B cell (primary cell): ENCODE measurements at regions not wholly inside any gene's neighbourhood (a gene's known extent, or its start where the extent isn't known, plus 50 kb on each side); places are given as distances from the start of the nearest gene placed in this dataset.

Source experiments
- ATAC-seq: fragments of 200-7000 bp; cut with Tn5 transposase; one replicate; pipeline ENCODE4 v1.10.0; 2021; ENCODE audit warnings: low read depth, mild to moderate bottlenecking, moderate number of reproducible peaks, moderate library complexity
- CTCF ChIA-PET: fragments of 350-600 bp; sonication (Branson Sonifier 250); formaldehyde crosslinking; loops from one replicate; lab custom pipeline; 2021; ENCODE audit warnings: antibody characterized with exemption, inconsistent platforms; lab: Charles Lee
- POLR2A ChIA-PET: fragments of 350-600 bp; sonication (Branson Sonifier 250); formaldehyde crosslinking; loops from one replicate; lab custom pipeline; 2021; ENCODE audit warnings: antibody characterized with exemption; lab: Charles Lee
- DNase-seq: peaks from one replicate; pipeline ENCODE4 v3.0.0; 2013
- H2AFZ ChIP-seq: 2 replicates; pipeline ENCODE4 v1.6.1; 2012; ENCODE audit warnings: mild to moderate bottlenecking, low read depth, low read length; ENCODE audit not compliant: insufficient read depth, poor library complexity, severe bottlenecking
- H3K27ac ChIP-seq, 2 donors: 1 replicate in 1 of 2; 2 replicates in 1 of 2; pipeline ENCODE4 v1.5.1; 2012 to 2013; ENCODE audit warnings: low read length in 2 of 2, mild to moderate bottlenecking in 2 of 2, moderate library complexity in 1 of 2
- H3K27me3 ChIP-seq, 4 experiments: fragments of 200-600 bp in 1 of 4; sonication (generic) in 1 of 4; replicated peaks in 1 of 4; 1 replicate in 2 of 4; 2 replicates in 2 of 4; pipeline versions ENCODE4 v1.6.1 to v1.7.0; 2013 to 2016; ENCODE audit warnings: low read length in 3 of 4, mild to moderate bottlenecking in 2 of 4, mixed read lengths in 1 of 4, moderate library complexity in 1 of 4; ENCODE audit not compliant: insufficient read depth in 4 of 4, control insufficient read depth in 3 of 4; ENCODE audit errors: control extremely low read depth in 1 of 4
- H3K36me3 ChIP-seq, 2 experiments: replicated peaks in 1 of 2; 1 replicate in 1 of 2; 2 replicates in 1 of 2; pipeline versions ENCODE4 v1.6.1 to v1.7.1; 2013; ENCODE audit warnings: low read length in 1 of 2; ENCODE audit not compliant: insufficient read depth in 2 of 2, control insufficient read depth in 1 of 2; ENCODE audit errors: control extremely low read depth in 1 of 2, extremely low read depth in 1 of 2
- H3K4me1 ChIP-seq, 2 donors: fragments of 200-600 bp in 1 of 2; sonication (generic) in 1 of 2; 1 replicate in 1 of 2; 2 replicates in 1 of 2; pipeline versions ENCODE4 v1.5.1 to v1.6.1; 2013 to 2017; ENCODE audit warnings: low read length in 2 of 2; ENCODE audit not compliant: control insufficient read depth in 2 of 2, insufficient read depth in 2 of 2
- H3K4me2 ChIP-seq: replicated peaks from 2 replicates; pipeline ENCODE3; 2012; ENCODE audit warnings: mild to moderate bottlenecking, low read depth, low read length; ENCODE audit not compliant: poor library complexity, severe bottlenecking
- H3K4me3 ChIP-seq, 5 experiments: fragments of 200-600 bp in 1 of 5; sonication (generic) in 1 of 5; 1 replicate in 3 of 5; 2 replicates in 2 of 5; pipeline versions ENCODE4 v1.5.1 to v1.7.0; 2011 to 2016; ENCODE audit warnings: low read length in 4 of 5, mild to moderate bottlenecking in 4 of 5, low read depth in 2 of 5, control low read depth in 1 of 5, moderate library complexity in 1 of 5; ENCODE audit not compliant: insufficient read depth in 1 of 5; ENCODE audit errors: control extremely low read depth in 1 of 5, extremely low read depth in 1 of 5
- H3K79me2 ChIP-seq: fragments of 200-600 bp; sonication (generic); one replicate; pipeline ENCODE4 v1.6.0; 2016; ENCODE audit warnings: low read length; ENCODE audit not compliant: control insufficient read depth, insufficient read depth
- H3K9ac ChIP-seq: fragments of 200-600 bp; sonication (generic); 2 replicates; pipeline ENCODE4 v1.6.1; 2017; ENCODE audit warnings: mild to moderate bottlenecking, low read length, moderate library complexity
- H3K9me3 ChIP-seq, 3 donors: one replicate each; pipeline versions ENCODE4 v1.6.1 to v1.7.1; 2013; ENCODE audit warnings: low read length in 2 of 3; ENCODE audit not compliant: control insufficient read depth in 2 of 3, insufficient read depth in 1 of 3; ENCODE audit errors: control extremely low read depth in 1 of 3
- H4K20me1 ChIP-seq: 2 replicates; pipeline ENCODE4 v1.6.0; 2012; ENCODE audit warnings: mild to moderate bottlenecking, low read length; ENCODE audit not compliant: insufficient read depth, control insufficient read depth, poor library complexity, severe bottlenecking
- H3K27ac Mint-ChIP-seq: one replicate; pipeline ENCODE4 v1.8.0; 2021; ENCODE audit warnings: mixed read lengths
- H3K27me3 Mint-ChIP-seq: one replicate; pipeline ENCODE4 v1.8.0; 2021; ENCODE audit warnings: mixed read lengths
- H3K4me1 Mint-ChIP-seq: one replicate; pipeline ENCODE4 v1.8.0; 2021; ENCODE audit warnings: mixed read lengths
- H3K4me3 Mint-ChIP-seq: one replicate; pipeline ENCODE4 v1.8.0; 2021; ENCODE audit warnings: mixed read lengths
- H3K9me3 Mint-ChIP-seq: one replicate; pipeline ENCODE4 v1.8.0; 2022; ENCODE audit warnings: mixed read lengths; ENCODE audit not compliant: insufficient read depth
- EZH2 ChIP-seq: IDR thresholded peaks from 2 replicates; pipeline ENCODE4 v1.6.1; 2012; ENCODE audit warnings: borderline replicate concordance, low read depth, mild to moderate bottlenecking, moderate library complexity, low read length; ENCODE audit not compliant: insufficient read depth, poor library complexity, severe bottlenecking
- WGBS: methylation state at CpG from one replicate; pipeline ENCODE4 v1.1.5; 2013; ENCODE audit warnings: missing lambda C conversion rate; ENCODE audit not compliant: insufficient coverage; 5-methylcytosine and 5-hydroxymethylcytosine counted together
- intact Hi-C: fragments of 100-400 bp; cut with micrococcal nuclease; formaldehyde crosslinking; loops from one replicate; pipeline ENCODE4 v1.10.0; 2022
- TF ChIP-seq, protein P1 (sequence below): fragments of 200-600 bp; IDR thresholded peaks from one replicate; pipeline ENCODE4 v1.8.0; 2022; ENCODE audit warnings: antibody characterized with exemption, mild to moderate bottlenecking

DNA sequence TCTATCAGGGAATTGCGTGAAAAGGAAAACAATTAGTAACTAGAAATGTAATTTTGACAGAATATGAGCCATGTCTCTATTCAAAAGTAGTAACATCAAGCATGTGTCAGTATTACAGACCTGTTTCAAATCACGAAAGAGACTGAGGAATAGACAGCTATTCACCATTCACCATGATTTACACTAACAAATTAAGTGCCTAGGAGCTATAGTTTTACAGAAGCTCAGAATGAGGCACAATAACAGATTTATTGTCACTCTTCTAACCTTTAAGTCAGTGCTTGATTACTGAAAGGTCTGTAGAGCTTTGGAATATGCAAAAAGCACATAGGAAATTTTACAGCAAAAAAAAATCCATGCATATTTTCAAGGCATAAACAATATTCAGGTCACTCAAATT lies 208.2 kb downstream of the SLCO4C1 start:
- intact Hi-C loops = no loop called here
- H3K9me3 ChIP-seq = peaks cover 0 to 4% (median 0%) of the 10 kb centered on the region in 3 donors

DNA sequence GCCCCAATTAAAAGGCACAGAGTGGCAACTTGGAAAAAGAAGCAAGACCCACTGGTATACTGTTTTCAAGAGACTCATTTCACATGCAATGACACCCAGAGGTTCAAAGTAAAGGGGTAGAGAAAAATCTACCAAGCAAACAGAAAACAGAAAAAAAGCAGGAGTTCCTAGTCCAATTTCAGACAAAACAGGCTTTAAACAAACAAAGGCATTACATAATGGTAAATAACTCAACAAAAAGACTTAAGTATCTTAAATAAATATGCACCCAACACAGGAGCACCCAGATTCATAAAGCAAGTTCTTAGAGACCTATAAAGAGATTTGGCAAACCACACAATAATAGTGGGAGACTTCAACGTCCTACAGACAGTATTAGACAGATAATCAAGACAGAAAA lies 215.8 kb downstream of the SLCO4C1 start:
- Mint-ChIP-seq H3K27me3 (no peaks in the 10 kb centered on the region), H3K27ac (no peak overlapping the region), H3K4me3 (no peak overlapping the region), H3K4me1 (no peaks in the 10 kb centered on the region), H3K9me3 (no peaks in the 10 kb centered on the region)
- H3K4me2 ChIP-seq = no peak overlapping the region
- no peaks in the 10 kb centered on the region for H4K20me1 ChIP-seq
- DNase-seq (no peak), ATAC-seq (no peak)
- H3K79me2 ChIP-seq = no peaks in the 10 kb centered on the region
- no peak overlapping the region for H3K4me3 ChIP-seq
- H3K9ac ChIP-seq = no peak overlapping the region
- CTCF ChIA-PET = no interaction called here
- H3K9me3 ChIP-seq = peaks cover 0 to 12% (median 0%) of the 10 kb centered on the region in 3 donors
- H2AFZ ChIP-seq = no peak overlapping the region
- H3K27me3 ChIP-seq = no peaks in the 10 kb centered on the region
- H3K36me3 ChIP-seq = no peaks in the 10 kb centered on the region
- WGBS = 50% methylated on average over 1 of the region's 1 CpG
- TF ChIP-seq, protein P1, sequence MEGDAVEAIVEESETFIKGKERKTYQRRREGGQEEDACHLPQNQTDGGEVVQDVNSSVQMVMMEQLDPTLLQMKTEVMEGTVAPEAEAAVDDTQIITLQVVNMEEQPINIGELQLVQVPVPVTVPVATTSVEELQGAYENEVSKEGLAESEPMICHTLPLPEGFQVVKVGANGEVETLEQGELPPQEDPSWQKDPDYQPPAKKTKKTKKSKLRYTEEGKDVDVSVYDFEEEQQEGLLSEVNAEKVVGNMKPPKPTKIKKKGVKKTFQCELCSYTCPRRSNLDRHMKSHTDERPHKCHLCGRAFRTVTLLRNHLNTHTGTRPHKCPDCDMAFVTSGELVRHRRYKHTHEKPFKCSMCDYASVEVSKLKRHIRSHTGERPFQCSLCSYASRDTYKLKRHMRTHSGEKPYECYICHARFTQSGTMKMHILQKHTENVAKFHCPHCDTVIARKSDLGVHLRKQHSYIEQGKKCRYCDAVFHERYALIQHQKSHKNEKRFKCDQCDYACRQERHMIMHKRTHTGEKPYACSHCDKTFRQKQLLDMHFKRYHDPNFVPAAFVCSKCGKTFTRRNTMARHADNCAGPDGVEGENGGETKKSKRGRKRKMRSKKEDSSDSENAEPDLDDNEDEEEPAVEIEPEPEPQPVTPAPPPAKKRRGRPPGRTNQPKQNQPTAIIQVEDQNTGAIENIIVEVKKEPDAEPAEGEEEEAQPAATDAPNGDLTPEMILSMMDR = no peak
- TF ChIP-seq EZH2 = no peak
- no peaks in the 10 kb centered on the region for H3K4me1 ChIP-seq
- no peak overlapping the region for H3K27ac ChIP-seq
- intact Hi-C loops = no loop called here
- POLR2A ChIA-PET = no interaction called here

More for the DNA sequence above, 208.2 kb downstream of the SLCO4C1 start:
- no peaks in the 10 kb centered on the region for H3K4me1 ChIP-seq
- no CpG with 5 or more reads among the region's 2 CpGs for WGBS
- TF ChIP-seq, protein P1 = no peak
- TF ChIP-seq EZH2 = no peak
- ATAC-seq (no peak), DNase-seq (no peak)
- no peaks in the 10 kb centered on the region for H4K20me1 ChIP-seq
- ChIA-PET POLR2A (no interaction called here), CTCF (no interaction called here)
- H3K27me3 ChIP-seq = no peaks in the 10 kb centered on the region
- no peaks in the 10 kb centered on the region for H3K79me2 ChIP-seq
- H3K27ac ChIP-seq = no peak overlapping the region
- H3K4me3 ChIP-seq = no peak overlapping the region
- Mint-ChIP-seq H3K4me3 (no peak overlapping the region), H3K4me1 (no peaks in the 10 kb centered on the region), H3K9me3 (no peaks in the 10 kb centered on the region), H3K27ac (no peak overlapping the region), H3K27me3 (no peaks in the 10 kb centered on the region)
- H2AFZ ChIP-seq = no peak overlapping the region
- no peak overlapping the region for H3K9ac ChIP-seq
- H3K36me3 ChIP-seq = no peaks in the 10 kb centered on the region
- H3K4me2 ChIP-seq = no peak overlapping the region
